AG10803 (cell line): ENCODE measurements at regions not wholly inside any gene's neighbourhood (a gene's known extent, or its start where the extent isn't known, plus 50 kb on each side); places are given as distances from the start of the nearest gene placed in this dataset.
A peak's percentile ranks its signal among the peaks of the same experiment; 100 is the strongest.

Experiments
- DNase-seq: peaks from one replicate; pipeline ENCODE4 v3.0.0; 2010; ENCODE audit warnings: low read depth
- H3K4me3 ChIP-seq: 2 replicates; pipeline ENCODE4 v1.5.1; 2011; ENCODE audit warnings: mild to moderate bottlenecking, low read length, control low read depth
- CTCF ChIP-seq: conservative IDR thresholded peaks from 2 replicates; pipeline ENCODE4 v1.5.1; 2011; ENCODE audit warnings: mild to moderate bottlenecking, low read length, control low read depth, inconsistent platforms

- TF ChIP-seq CTCF, result no peak
- peak; percentile 10 for DNase-seq
- no peak overlapping the region for H3K4me3 ChIP-seq
Measured at GRCh38 chr10:121669028-121669374, 70.8 kb upstream of the FGFR2 start.

DNA sequence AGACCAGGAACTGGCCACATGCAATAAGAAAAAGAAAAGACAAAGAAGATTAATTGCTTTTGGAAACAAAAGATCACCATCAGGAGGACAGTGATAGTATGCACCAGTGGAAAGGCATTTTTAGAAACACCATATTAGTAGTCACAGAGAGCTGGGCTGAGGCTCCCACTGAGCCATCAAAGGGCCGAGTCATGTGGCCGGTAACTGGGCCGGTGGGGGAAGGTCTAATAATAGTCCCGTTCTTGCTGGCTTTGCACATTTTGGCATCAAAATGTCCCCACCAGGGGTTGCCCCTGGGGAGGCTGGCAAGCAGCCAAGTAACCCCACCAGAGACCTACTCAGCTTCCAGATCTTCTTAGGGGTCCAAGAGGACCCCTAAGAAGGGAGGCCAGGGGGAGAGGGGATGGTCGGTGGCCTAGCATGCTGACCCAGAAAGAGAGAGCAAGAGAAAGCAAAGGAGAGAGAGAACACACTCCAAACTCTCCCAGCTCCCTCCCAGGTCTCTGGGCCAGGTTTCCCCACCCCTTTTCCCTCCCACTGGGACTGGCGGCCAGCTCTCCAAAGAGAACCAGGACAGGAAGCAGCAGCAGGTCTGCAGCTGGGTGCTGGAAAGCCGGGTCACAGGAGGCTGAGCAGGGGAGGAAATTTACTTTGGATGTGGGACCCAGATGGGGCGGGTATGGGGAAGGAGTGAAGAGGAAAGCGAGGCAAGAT is 70.2 kb upstream of the FGFR2 start:
- peak; percentile 11 for DNase-seq
- TF ChIP-seq CTCF, result no peak
- H3K4me3 ChIP-seq, result no peak overlapping the region

GRCh38 chr10:121667948-121668313 is 69.7 kb upstream of the FGFR2 start:
- no peak for TF ChIP-seq CTCF

GRCh38 chr10:121665809-121666208 is 67.6 kb upstream of the FGFR2 start:
- no peak overlapping the region for H3K4me3 ChIP-seq
- DNase-seq, result no peak
- TF ChIP-seq CTCF, result no peak

More at GRCh38 chr10:121667948-121668313, 69.7 kb upstream of the FGFR2 start:
- H3K4me3 ChIP-seq, result no peak overlapping the region
- DNase-seq, result peak; percentile 13

- H3K4me3 ChIP-seq, result no peak overlapping the region
- DNase-seq, result no peak
- no peak for TF ChIP-seq CTCF
Measured at GRCh38 chr10:121664671-121665070, 66.4 kb upstream of the FGFR2 start.

DNA sequence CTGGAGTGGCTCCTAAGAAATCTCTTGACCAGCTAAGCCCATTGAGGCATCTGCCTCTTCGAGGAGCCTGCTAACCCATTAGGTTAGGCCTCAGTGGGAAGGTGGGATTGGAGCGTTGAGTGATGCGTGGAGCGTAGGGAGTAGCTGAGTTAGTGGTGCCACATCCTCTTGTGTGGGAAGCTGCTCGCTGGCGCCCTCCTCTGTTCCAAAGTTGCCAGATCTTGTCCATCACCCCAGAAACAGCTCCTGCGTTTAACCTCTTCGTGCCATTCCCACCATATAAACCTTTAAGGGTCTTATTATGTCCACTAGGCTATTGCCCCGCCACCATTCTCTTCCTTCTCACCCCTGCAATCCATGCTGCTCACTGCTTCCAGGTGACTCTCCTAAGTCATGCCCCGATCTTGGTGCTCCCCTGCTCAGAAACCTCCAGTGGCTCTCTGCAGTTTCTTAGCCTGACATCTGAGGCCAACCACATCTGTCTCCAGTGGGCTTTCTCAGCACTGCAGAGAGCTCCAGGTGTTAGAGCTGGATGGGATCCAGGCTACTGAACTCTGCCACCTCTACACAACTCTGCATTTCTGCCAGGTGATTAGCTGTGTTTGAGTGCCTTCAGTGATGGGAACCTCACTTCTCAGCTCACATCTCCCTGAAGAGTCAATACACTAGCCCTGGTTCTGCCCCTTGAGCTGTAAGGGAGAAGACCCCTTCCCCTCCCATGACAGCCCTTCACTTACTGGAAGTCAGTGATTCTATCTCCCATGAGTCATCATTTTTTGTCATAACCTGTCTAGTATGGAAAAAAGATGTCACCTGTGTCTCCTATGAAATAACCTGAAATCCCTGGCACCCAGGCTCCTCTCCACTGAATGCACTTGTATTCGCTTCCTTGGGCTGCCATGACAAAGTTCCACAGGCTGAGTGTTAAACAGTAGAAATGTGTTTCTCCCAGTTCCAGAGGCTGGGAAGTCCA is 65.0 kb upstream of the FGFR2 start:
- no peak for DNase-seq
- no peak overlapping the region for H3K4me3 ChIP-seq
- TF ChIP-seq CTCF, result 0 out of 2 replicates have a peak, but pooled peaks have one; percentile 7
